IMR-90 (cell line): ENCODE measurements at regions not wholly inside any gene's neighbourhood (a gene's known extent, or its start where the extent isn't known, plus 50 kb on each side); places are given as distances from the start of the nearest gene placed in this dataset.

ENCODE experiments used
- ATAC-seq: fragments of 200-7000 bp; cut with Tn5 transposase; 2 replicates; pipeline ENCODE4 v1.9.1; 2020; ENCODE audit warnings: low read depth, mild to moderate bottlenecking, moderate library complexity
- BruUV-seq: library from RNA; stranded (reverse); fragments of 400-500 nt; replicated peaks from 2 replicates; lab custom pipeline; 2021; lab: Mats Ljungman, UMichigan
- CTCF ChIA-PET: fragments of 300-600 bp; formaldehyde crosslinking; extraction: SDS; loops from one replicate; lab custom pipeline; 2021; ENCODE audit warnings: antibody characterized with exemption; lab: Yijun Ruan, JAX
- POLR2A ChIA-PET: fragments of 300-600 bp; sonication (Branson Sonifier 250); formaldehyde crosslinking; loops from one replicate; lab custom pipeline; 2022; ENCODE audit warnings: antibody characterized with exemption; ENCODE audit not compliant: unreplicated experiment; lab: Charles Lee
- DNase-seq: peaks from one replicate; pipeline ENCODE4 v3.0.0; 2013
- H2AFZ ChIP-seq: replicated peaks from 2 replicates; pipeline ENCODE3; 2013; ENCODE audit warnings: low read length, mild to moderate bottlenecking; ENCODE audit not compliant: poor library complexity
- H2AK5ac ChIP-seq: 2 replicates; pipeline ENCODE4 v1.6.1; 2013; ENCODE audit warnings: low read depth, low read length, inconsistent platforms
- H2AK9ac ChIP-seq: replicated peaks from 2 replicates; pipeline ENCODE3; 2013; ENCODE audit warnings: mild to moderate bottlenecking, low read depth, low read length, moderate library complexity; ENCODE audit not compliant: poor library complexity
- H2BK120ac ChIP-seq: 2 replicates; pipeline ENCODE4 v1.6.1; 2013; ENCODE audit warnings: low read depth, low read length, inconsistent platforms
- H2BK15ac ChIP-seq: 3 replicates; pipeline ENCODE4 v1.6.1; 2013; ENCODE audit warnings: low read depth, low read length, inconsistent platforms
- H2BK20ac ChIP-seq: 2 replicates; pipeline ENCODE4 v1.6.1; 2013; ENCODE audit warnings: low read depth, mild to moderate bottlenecking, inconsistent platforms, low read length, moderate library complexity
- H2BK5ac ChIP-seq: 2 replicates; pipeline ENCODE4 v1.6.1; 2013; ENCODE audit warnings: mild to moderate bottlenecking, low read depth, low read length, inconsistent platforms; ENCODE audit not compliant: poor library complexity, severe bottlenecking
- H3K14ac ChIP-seq: replicated peaks from 2 replicates; pipeline ENCODE4 v1.6.1; 2013; ENCODE audit warnings: low read depth, low read length, inconsistent platforms
- H3K18ac ChIP-seq: 2 replicates; pipeline ENCODE4 v1.6.1; 2013; ENCODE audit warnings: low read depth, low read length, control low read depth
- H3K23ac ChIP-seq: 2 replicates; pipeline ENCODE4 v1.6.1; 2013; ENCODE audit warnings: low read depth, low read length, inconsistent platforms
- H3K27ac ChIP-seq: 2 replicates; pipeline ENCODE4 v1.5.1; 2013; ENCODE audit warnings: mild to moderate bottlenecking, control low read depth, low read length; ENCODE audit not compliant: insufficient read depth
- H3K27me3 ChIP-seq: 2 replicates; pipeline ENCODE4 v1.6.1; 2013; ENCODE audit warnings: low read length; ENCODE audit not compliant: control insufficient read depth, insufficient read depth
- H3K36me3 ChIP-seq: 2 replicates; pipeline ENCODE4 v1.6.1; 2013; ENCODE audit warnings: low read length, mixed read lengths; ENCODE audit not compliant: control insufficient read depth, insufficient read depth
- H3K4ac ChIP-seq: 2 replicates; pipeline ENCODE4 v1.6.1; 2013; ENCODE audit warnings: low read depth, low read length, inconsistent platforms
- H3K4me1 ChIP-seq: 2 replicates; pipeline ENCODE4 v1.6.1; 2013; ENCODE audit warnings: low read length, mixed read lengths; ENCODE audit not compliant: control insufficient read depth, insufficient read depth
- H3K4me2 ChIP-seq: 2 replicates; pipeline ENCODE4 v1.6.1; 2013; ENCODE audit warnings: low read depth, mild to moderate bottlenecking, control low read depth, low read length, moderate library complexity
- H3K4me3 ChIP-seq: 2 replicates; pipeline ENCODE4 v1.5.1; 2013; ENCODE audit warnings: low read depth, mild to moderate bottlenecking, control low read depth, low read length, moderate library complexity; ENCODE audit not compliant: insufficient read depth
- H3K56ac ChIP-seq: 2 replicates; pipeline ENCODE4 v1.6.1; 2013; ENCODE audit warnings: low read length, inconsistent platforms; ENCODE audit not compliant: insufficient read depth; ENCODE audit errors: extremely low read depth
- H3K79me1 ChIP-seq, 2 experiments: 2 replicates each; pipeline ENCODE4 v1.6.1; 2013; ENCODE audit warnings: low read length in 2 of 2, inconsistent platforms in 1 of 2, low read depth in 1 of 2
- H3K9ac ChIP-seq: 2 replicates; pipeline ENCODE4 v1.6.1; 2013; ENCODE audit warnings: low read depth, low read length, control low read depth
- H3K9me1 ChIP-seq: 2 replicates; pipeline ENCODE4 v1.6.1; 2013; ENCODE audit warnings: low read length, inconsistent platforms; ENCODE audit not compliant: insufficient read depth
- H3K9me3 ChIP-seq: 2 replicates; pipeline ENCODE4 v1.6.1; 2013; ENCODE audit warnings: low read length; ENCODE audit not compliant: control insufficient read depth, insufficient read depth
- H4K20me1 ChIP-seq: 2 replicates; pipeline ENCODE4 v1.6.1; 2013; ENCODE audit warnings: low read length, inconsistent platforms; ENCODE audit not compliant: insufficient read depth
- H4K5ac ChIP-seq: 2 replicates; pipeline ENCODE4 v1.6.1; 2013; ENCODE audit warnings: mild to moderate bottlenecking, low read depth, low read length, control low read depth
- H4K8ac ChIP-seq, 2 experiments: 2 replicates each; pipeline ENCODE4 v1.6.1; 2013; ENCODE audit warnings: low read depth in 2 of 2, low read length in 2 of 2, control low read depth in 1 of 2, inconsistent platforms in 1 of 2
- H4K91ac ChIP-seq: 2 replicates; pipeline ENCODE4 v1.6.1; 2013; ENCODE audit warnings: low read depth, low read length, inconsistent platforms; ENCODE audit not compliant: insufficient read depth
- BHLHE40 ChIP-seq: fragments of 150-350 bp; IDR thresholded peaks from 2 replicates; pipeline ENCODE4 v1.6.1; 2016; ENCODE audit warnings: mild to moderate bottlenecking, low read depth, low read length
- CEBPB ChIP-seq: IDR thresholded peaks from 2 replicates; pipeline ENCODE4 v1.6.1; 2012; ENCODE audit warnings: low read depth, low read length, improper control_type of control experiment
- CHD1 ChIP-seq: IDR thresholded peaks from 2 replicates; pipeline ENCODE4 v1.6.1; 2012; ENCODE audit warnings: low read depth, low read length, improper control_type of control experiment
- CTCF ChIP-seq: conservative IDR thresholded peaks from 2 replicates; pipeline ENCODE4 v1.5.1; 2012; ENCODE audit warnings: mild to moderate bottlenecking, low read depth, low read length, improper control_type of control experiment
- ELK1 ChIP-seq: fragments of 150-350 bp; IDR thresholded peaks from 2 replicates; pipeline ENCODE4 v1.6.1; 2016; ENCODE audit warnings: low read depth, mild to moderate bottlenecking, low read length, moderate library complexity, borderline replicate concordance
- FOS ChIP-seq: fragments of 150-350 bp; IDR thresholded peaks from 2 replicates; pipeline ENCODE4 v1.6.1; 2016; ENCODE audit warnings: low read depth, low read length
- MAFK ChIP-seq: IDR thresholded peaks from 2 replicates; pipeline ENCODE4 v1.6.1; 2012; ENCODE audit warnings: low read depth, low read length, improper control_type of control experiment
- MAZ ChIP-seq: IDR thresholded peaks from 2 replicates; pipeline ENCODE4 v1.6.1; 2012; ENCODE audit warnings: low read depth, mild to moderate bottlenecking, low read length, improper control_type of control experiment, moderate library complexity, borderline replicate concordance
- MXI1 ChIP-seq: IDR thresholded peaks from 2 replicates; pipeline ENCODE4 v1.6.1; 2012; ENCODE audit warnings: low read depth, mild to moderate bottlenecking, low read length, moderate library complexity, borderline replicate concordance
- NFE2L2 ChIP-seq: fragments of 150-350 bp; IDR thresholded peaks from 2 replicates; pipeline ENCODE4 v1.6.1; 2016; ENCODE audit warnings: low read depth, mild to moderate bottlenecking, low read length
- POLR2A ChIP-seq: IDR thresholded peaks from 2 replicates; pipeline ENCODE4 v1.6.1; 2012; ENCODE audit warnings: mild to moderate bottlenecking, low read depth, low read length
- RAD21 ChIP-seq: IDR thresholded peaks from 2 replicates; pipeline ENCODE4 v1.6.1; 2012; ENCODE audit warnings: low read length, improper control_type of control experiment
- RCOR1 ChIP-seq: IDR thresholded peaks from 2 replicates; pipeline ENCODE4 v1.6.1; 2012; ENCODE audit warnings: mild to moderate bottlenecking, low read length, improper control_type of control experiment; ENCODE audit not compliant: insufficient replicate concordance
- RFX5 ChIP-seq: IDR thresholded peaks from 2 replicates; pipeline ENCODE4 v1.8.0; 2012; ENCODE audit warnings: low read depth, mild to moderate bottlenecking, low read length, moderate library complexity
- SMC3 ChIP-seq: fragments of 150-350 bp; IDR thresholded peaks from 2 replicates; pipeline ENCODE4 v1.6.1; 2016; ENCODE audit warnings: low read depth, mild to moderate bottlenecking, antibody characterized with exemption, low read length, moderate library complexity
- USF2 ChIP-seq: fragments of 150-350 bp; IDR thresholded peaks from 2 replicates; pipeline ENCODE4 v1.6.1; 2017; ENCODE audit warnings: mild to moderate bottlenecking, antibody characterized with exemption, low read length, low read depth
- WGBS, 2 experiments: methylation state at CpG; one replicate each; pipeline versions ENCODE4 v1.1.5 to v1.1.7; 2013; ENCODE audit warnings: missing lambda C conversion rate in 2 of 2; ENCODE audit not compliant: insufficient read length in 1 of 2; ENCODE audit errors: extremely low coverage in 2 of 2; 5-methylcytosine and 5-hydroxymethylcytosine counted together
- dilution Hi-C: fragments of 300-500 bp; cut with HindIII; formaldehyde crosslinking; loops from one replicate; pipeline ENCODE4 v1.14.3; 2018; ENCODE audit warnings: low sequenced_read_pairs; ENCODE audit not compliant: unreplicated experiment
- in situ Hi-C: fragments of 300-500 bp; cut with MboI; formaldehyde crosslinking; loops from 3 replicates; pipeline ENCODE4 v1.14.3; 2019; ENCODE audit warnings: low sequenced_read_pairs, inconsistent platforms, mixed read lengths
- intact Hi-C: fragments of 100-400 bp; cut with micrococcal nuclease; formaldehyde crosslinking; loops from 2 replicates; pipeline ENCODE4 v1.10.0; 2022

GRCh38 chr3:29144807-29145206 lies 136.1 kb upstream of the RBMS3 start:
- Histone ChIP-seq H2AK5ac (no peak overlapping the region), H3K4me1 (peaks cover 10% of the 10 kb centered on the region), H3K4me2 (peak overlapping the region; percentile 30; the same call in 1 of the 2 replicates), H3K9ac (no peak overlapping the region), H2AFZ (no peak overlapping the region), H2AK9ac (no peak overlapping the region), H3K56ac (no peak overlapping the region), H3K27ac (no peak overlapping the region), H3K79me1 (no peaks in the 10 kb centered on the region), H3K36me3 (no peaks in the 10 kb centered on the region), H3K23ac (no peak overlapping the region), H3K27me3 (no peaks in the 10 kb centered on the region), H3K14ac (no peak overlapping the region), H2BK20ac (no peak overlapping the region), H3K18ac (peak overlapping the region; percentile 64; the same call in 1 of the 2 replicates), H4K5ac (no peak overlapping the region), H2BK120ac (0 out of 2 replicates have a peak overlapping the region, but pooled peaks have one; percentile 26), H4K8ac (no peak overlapping the region), H4K91ac (no peak overlapping the region), H3K9me1 (peaks cover 3% of the 10 kb centered on the region), H4K20me1 (no peaks in the 10 kb centered on the region), H3K4ac (no peak overlapping the region), H2BK5ac (no peak overlapping the region), H3K9me3 (no peaks in the 10 kb centered on the region), H2BK15ac (no peak overlapping the region; the same call in 2 of the 3 replicates), H3K4me3 (no peak overlapping the region)
- dilution Hi-C loops (no loop called here), in situ Hi-C loops (no loop called here), intact Hi-C loops (loop anchor here (2.0 to 5.0 kb wide), 2 partner anchors 136 to 617 kb away; partner anchors contain the start of gene RBMS3)
- POLR2A ChIA-PET: no interaction called here
- DNase-seq (peak; percentile 65), ATAC-seq (peak; percentile 52)
- CTCF ChIA-PET: interaction anchor here (0.6 kb wide), 1 partner anchor 115 kb away, joined by 8 read pairs; no protein-coding TSS in a partner anchor
- TF ChIP-seq RFX5 (no peak), CEBPB (no peak), RCOR1 (no peak), CTCF (peak; percentile 43), MXI1 (no peak), ELK1 (no peak), USF2 (no peak), RAD21 (peak; percentile 49), POLR2A (no peak), BHLHE40 (no peak), SMC3 (peak; percentile 38), NFE2L2 (no peak), CHD1 (no peak), FOS (no peak), MAFK (no peak), MAZ (no peak)
- no TSS peak for BruUV-seq
- WGBS, 2 experiments: no CpG with 5 or more reads among the region's 4 CpGs
